Left renal pelvis (tissue), 4 donors: ENCODE measurements at regions not wholly inside any gene's neighbourhood (a gene's known extent, or its start where the extent isn't known, plus 50 kb on each side); places are given as distances from the start of the nearest gene placed in this dataset.

Source experiments
- DNase-seq, 4 donors: peaks; one replicate each; pipeline ENCODE4 v3.0.0-alpha.2; 2013; ENCODE audit warnings: low read depth in 4 of 4, low spot score in 3 of 4

GRCh38 chr22:22099833-22100812, 117.5 kb upstream of the TOP3B start:
- DNase-seq = no peak

- DNase-seq = no peak
Observed at GRCh38 chr22:22099194-22099486, 116.6 kb upstream of the TOP3B start.

GRCh38 chr22:22098457-22099193, 116.0 kb upstream of the TOP3B start:
- DNase-seq = no peak

GRCh38 chr22:22097727-22098228, 115.2 kb upstream of the TOP3B start:
- no peak for DNase-seq

- no peak for DNase-seq
Observed at GRCh38 chr22:22094921-22095320, 112.3 kb upstream of the TOP3B start.

DNA sequence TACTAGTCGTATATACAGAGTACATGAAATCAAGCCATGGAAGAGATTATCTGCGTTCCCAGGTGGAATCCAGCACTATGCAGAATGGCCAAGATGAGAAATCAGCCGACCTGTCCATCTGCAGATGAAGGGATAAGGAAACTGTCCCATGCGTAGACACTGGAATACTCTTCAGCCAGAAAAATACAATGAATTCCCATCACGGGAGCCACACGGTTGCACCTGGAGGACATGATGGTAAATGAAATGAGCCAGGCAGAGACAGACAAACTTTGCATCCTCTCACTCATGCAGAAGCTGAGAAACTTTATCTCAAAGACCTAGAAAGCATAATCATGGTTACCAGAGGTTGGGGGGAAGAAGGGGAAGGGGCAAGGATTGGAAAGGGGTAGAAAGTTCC, 111.9 kb upstream of the TOP3B start:
- DNase-seq = no peak

DNA sequence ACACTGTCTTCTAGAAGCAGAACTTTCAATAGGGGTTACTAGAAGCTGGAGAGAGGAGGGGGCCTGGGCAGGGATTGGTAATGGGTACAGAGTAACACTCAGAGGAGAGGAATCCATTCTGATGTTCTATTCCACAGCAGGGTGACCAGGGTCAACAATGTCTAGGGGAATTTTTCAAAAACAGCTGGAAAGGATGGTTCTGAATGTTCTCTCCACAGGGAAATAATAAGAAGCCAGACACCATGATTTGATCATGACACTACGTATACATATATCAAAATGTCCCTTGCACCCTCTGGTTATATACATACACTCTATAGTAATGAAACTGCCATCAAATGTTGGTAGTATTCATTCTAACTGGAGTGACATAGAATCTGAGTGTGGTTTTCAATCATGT, 111.2 kb upstream of the TOP3B start:
- no peak for DNase-seq

- no peak for DNase-seq
Observed at GRCh38 chr22:22092974-22093373, 110.4 kb upstream of the TOP3B start.

DNA sequence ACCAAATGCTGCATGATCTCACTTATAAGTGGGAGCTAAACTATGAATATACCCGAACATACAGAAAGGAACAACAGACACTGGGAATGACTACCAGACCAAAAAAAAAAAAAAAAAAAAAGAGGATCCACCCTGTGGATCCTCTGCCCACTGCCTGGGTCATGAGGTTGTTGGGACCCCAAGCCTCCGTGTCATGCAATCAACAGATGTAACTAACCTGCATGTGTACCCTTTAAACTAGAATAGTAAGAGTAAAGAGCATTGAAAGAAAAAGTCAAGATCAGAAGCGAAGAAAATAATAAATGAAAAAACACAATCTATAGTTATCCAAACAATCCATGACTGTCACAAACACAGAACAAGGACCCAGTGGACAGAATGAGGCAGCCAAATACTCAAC, 109.5 kb upstream of the TOP3B start:
- DNase-seq = no peak

DNA sequence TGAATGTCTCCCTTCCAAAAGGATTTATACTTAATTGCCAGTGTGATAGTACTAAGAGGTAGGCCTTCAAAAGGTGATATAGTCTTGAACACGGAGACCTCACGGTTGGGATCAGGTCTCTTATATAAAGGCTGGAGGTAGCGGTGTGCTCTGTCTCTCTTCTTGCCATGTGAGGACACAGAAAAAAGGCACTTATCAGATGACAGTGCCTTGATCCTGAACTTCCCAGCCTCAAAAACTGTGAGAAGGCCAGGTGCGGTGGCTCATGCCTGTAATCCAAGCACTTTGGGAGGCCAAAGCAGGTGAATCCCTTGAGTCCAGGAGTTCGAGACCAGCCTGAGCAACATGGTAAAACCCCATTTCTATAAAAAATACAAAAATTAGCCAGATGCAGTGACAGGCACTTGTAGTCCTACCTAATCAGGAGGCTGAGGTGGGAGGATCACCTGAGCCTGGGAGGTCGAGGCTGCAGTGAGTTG, 108.9 kb upstream of the TOP3B start:
- DNase-seq = no peak

DNA sequence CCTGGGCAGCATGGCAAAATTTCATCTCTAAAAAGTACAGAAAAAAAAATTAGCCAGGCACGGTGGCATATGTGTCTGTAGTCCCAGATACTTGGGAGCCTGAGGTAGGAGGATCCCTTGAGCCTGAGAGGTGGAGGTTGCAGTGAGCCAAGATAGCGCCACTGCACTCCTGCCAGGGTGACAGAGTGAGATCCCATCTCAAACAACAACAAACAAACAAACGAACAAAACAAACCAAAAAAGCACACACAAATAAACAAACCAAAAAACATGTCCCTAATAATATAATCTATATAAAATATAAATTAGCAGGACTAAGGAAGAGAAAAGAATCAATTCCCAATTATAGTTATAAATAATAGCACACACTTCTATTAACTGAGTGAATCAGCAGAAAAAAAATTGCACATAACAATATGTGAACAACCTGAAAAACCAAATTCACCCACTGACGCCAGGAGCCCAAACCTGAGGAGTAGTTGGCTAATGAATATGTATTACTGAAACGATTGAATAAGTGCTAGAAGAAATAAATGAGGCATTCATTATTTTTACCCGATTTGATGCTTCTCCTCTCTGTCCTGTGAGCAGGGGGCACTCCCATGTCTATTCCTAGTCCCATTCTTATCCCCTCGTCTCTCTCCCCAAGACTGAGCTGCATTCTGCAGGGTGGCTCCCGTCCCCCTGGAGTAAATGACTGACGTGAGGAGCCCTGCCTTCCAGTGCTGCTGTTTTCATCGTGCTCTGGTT, 108.2 kb upstream of the TOP3B start:
- DNase-seq = no peak

DNA sequence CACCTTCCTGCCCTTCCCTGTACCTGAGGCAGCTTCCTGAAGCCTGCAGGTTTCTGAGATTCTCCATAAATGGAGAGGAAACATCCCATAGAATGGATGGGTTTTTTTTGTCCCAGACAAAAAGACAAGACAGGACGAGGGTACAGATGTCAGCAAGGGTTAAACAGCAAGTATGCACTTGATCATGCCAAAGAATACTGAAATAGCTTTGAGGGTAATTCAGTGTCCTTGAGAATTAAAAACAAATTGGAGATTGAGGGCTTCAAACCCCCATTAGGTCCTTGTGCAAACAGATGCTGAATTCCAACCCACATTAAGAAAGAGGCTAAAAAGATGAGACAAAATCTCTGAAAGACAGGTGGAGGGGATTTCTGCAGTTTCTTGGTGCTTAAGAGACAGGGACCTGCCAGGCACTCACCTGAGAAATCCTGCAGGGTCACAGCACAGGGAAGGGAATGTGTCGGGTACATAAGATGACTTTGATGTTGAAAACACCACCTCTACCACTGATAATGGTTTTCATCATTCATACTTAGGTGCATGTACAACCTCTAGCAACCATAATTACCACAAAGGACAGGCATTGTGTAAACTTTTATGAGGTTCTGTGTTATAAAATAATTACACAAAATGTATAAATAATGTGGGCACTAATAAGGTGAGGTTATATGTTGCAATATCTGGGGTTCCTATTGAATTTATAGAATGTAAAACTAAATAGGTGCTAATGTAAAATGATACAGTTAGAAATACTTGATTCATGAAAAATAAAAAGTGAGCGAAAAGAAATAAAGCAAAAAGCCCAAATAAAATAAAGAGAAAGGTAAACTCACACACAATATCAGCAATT, 107.1 kb upstream of the TOP3B start:
- no peak for DNase-seq

- DNase-seq = no peak
Observed at GRCh38 chr22:22088658-22089458, 106.3 kb upstream of the TOP3B start.

- no peak for DNase-seq
Observed at GRCh38 chr22:22087854-22088657, 105.5 kb upstream of the TOP3B start.

GRCh38 chr22:22086501-22087158, 104.0 kb upstream of the TOP3B start:
- DNase-seq = no peak

- no peak for DNase-seq
Observed at GRCh38 chr22:22085702-22086500, 103.3 kb upstream of the TOP3B start.

DNA sequence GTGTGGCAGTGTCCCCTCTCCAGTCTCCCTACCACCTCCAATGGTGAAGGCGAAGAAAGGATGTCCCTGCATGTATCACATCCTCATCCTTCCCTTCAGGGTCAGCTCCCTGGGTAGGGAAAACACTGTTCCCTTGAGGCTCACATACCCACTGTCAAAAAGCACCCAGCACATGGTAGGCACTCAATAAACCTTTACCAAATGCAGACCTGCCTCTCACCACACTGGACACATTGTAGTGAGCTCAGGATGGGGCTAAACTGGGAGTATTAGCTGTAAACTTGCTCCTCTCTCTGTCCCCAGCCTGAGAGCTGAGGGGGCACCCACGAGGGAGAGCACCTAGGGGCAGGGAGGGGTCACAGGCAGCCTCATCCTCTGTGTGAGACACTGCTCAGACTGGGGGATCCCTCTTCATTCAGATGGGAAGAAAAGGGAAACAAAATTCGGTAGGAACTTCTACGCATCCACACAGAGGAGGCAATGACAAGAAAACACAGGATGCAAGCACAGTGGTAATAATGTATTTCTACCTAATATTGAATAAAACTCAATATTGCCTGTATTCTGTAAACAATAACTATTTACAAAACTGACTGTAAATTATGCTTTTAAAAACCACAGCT, 101.6 kb upstream of the TOP3B start:
- no peak for DNase-seq
